C4-2B (cell line): ENCODE measurements at regions not wholly inside any gene's neighbourhood (a gene's known extent, or its start where the extent isn't known, plus 50 kb on each side); places are given as distances from the start of the nearest gene placed in this dataset.

Experiments
- CTCF ChIP-seq: fragments of 450-650 bp; conservative IDR thresholded peaks from 2 replicates; pipeline ENCODE4 v1.5.1; 2017; ENCODE audit warnings: mild to moderate bottlenecking
- ZFX ChIP-seq: fragments of 450-650 bp; IDR thresholded peaks from 2 replicates; pipeline ENCODE4 v1.6.1; 2017

GRCh38 chr12:98127854-98128253 lies 387.5 kb upstream of the TMPO start:
- no peak for TF ChIP-seq CTCF
- TF ChIP-seq ZFX = no peak
